Calu3 (cell line): ENCODE measurements at regions not wholly inside any gene's neighbourhood (a gene's known extent, or its start where the extent isn't known, plus 50 kb on each side); places are given as distances from the start of the nearest gene placed in this dataset.

Source experiments
- BruUV-seq: library from RNA; stranded (reverse); fragments of 400-500 nt; replicated peaks from 2 replicates; lab custom pipeline; 2021; lab: Mats Ljungman, UMichigan
- CTCF ChIA-PET: fragments of 300-600 bp; sonication (Branson Sonifier 250); formaldehyde crosslinking; loops from one replicate; lab custom pipeline; 2022; ENCODE audit warnings: antibody characterized with exemption; lab: Charles Lee
- DNase-seq: peaks from one replicate; pipeline ENCODE4 v3.0.0; 2022
- H3K27ac Mint-ChIP-seq: one replicate; pipeline ENCODE4 v1.8.0; 2022; ENCODE audit warnings: mixed read lengths; ENCODE audit not compliant: unreplicated experiment
- H3K27me3 Mint-ChIP-seq: one replicate; pipeline ENCODE4 v1.8.0; 2022; ENCODE audit warnings: mixed read lengths; ENCODE audit not compliant: unreplicated experiment
- H3K36me3 Mint-ChIP-seq: one replicate; pipeline ENCODE4 v1.8.0; 2022; ENCODE audit warnings: mild to moderate bottlenecking, moderate library complexity, mixed read lengths; ENCODE audit not compliant: insufficient read depth, unreplicated experiment
- H3K4me1 Mint-ChIP-seq: one replicate; pipeline ENCODE4 v1.8.0; 2022; ENCODE audit warnings: mild to moderate bottlenecking, low read depth, mixed read lengths; ENCODE audit not compliant: unreplicated experiment
- H3K4me3 Mint-ChIP-seq: one replicate; pipeline ENCODE4 v1.8.0; 2022; ENCODE audit warnings: mild to moderate bottlenecking, low read depth, moderate library complexity, mixed read lengths; ENCODE audit not compliant: unreplicated experiment
- H3K9me3 Mint-ChIP-seq: one replicate; pipeline ENCODE4 v1.8.0; 2022; ENCODE audit warnings: low read depth, mixed read lengths; ENCODE audit not compliant: unreplicated experiment
- intact Hi-C: fragments of 100-400 bp; cut with micrococcal nuclease; formaldehyde crosslinking; loops from one replicate; pipeline ENCODE4 v1.10.0; 2022; ENCODE audit not compliant: unreplicated experiment
- TF ChIP-seq, protein P1 (sequence below): fragments of 200-600 bp; IDR thresholded peaks from one replicate; pipeline ENCODE4 v1.8.0; 2022; ENCODE audit warnings: antibody characterized with exemption; ENCODE audit not compliant: unreplicated experiment

DNA sequence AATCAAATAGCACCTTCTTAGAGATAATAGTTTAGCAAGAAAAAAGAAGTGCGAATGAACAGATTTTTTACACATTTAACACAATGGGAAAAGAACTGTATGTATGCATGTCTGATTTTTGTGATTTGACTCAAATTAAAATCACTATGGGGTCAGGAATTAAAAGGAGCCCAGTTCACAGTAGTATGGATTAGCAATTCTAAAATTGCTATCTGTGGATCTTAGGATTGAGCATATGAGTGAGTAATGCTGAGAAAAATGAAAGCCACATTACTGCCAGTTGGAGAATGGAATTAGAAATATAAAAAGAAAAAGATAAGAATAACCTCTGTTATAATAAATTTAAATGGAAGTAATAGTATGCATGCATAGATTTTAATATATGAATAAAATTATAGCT is 386.8 kb upstream of the PLSCR5 start:
- Mint-ChIP-seq H3K4me1 (no peaks in the 10 kb centered on the region), H3K4me3 (no peak overlapping the region), H3K27me3 (no peaks in the 10 kb centered on the region), H3K9me3 (no peaks in the 10 kb centered on the region), H3K27ac (no peak overlapping the region), H3K36me3 (no peaks in the 10 kb centered on the region)
- DNase-seq: no peak
- CTCF ChIA-PET: no interaction called here
- TF ChIP-seq, protein P1, sequence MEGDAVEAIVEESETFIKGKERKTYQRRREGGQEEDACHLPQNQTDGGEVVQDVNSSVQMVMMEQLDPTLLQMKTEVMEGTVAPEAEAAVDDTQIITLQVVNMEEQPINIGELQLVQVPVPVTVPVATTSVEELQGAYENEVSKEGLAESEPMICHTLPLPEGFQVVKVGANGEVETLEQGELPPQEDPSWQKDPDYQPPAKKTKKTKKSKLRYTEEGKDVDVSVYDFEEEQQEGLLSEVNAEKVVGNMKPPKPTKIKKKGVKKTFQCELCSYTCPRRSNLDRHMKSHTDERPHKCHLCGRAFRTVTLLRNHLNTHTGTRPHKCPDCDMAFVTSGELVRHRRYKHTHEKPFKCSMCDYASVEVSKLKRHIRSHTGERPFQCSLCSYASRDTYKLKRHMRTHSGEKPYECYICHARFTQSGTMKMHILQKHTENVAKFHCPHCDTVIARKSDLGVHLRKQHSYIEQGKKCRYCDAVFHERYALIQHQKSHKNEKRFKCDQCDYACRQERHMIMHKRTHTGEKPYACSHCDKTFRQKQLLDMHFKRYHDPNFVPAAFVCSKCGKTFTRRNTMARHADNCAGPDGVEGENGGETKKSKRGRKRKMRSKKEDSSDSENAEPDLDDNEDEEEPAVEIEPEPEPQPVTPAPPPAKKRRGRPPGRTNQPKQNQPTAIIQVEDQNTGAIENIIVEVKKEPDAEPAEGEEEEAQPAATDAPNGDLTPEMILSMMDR: no peak
- intact Hi-C loops: no loop called here
- no TSS peak for BruUV-seq

DNA sequence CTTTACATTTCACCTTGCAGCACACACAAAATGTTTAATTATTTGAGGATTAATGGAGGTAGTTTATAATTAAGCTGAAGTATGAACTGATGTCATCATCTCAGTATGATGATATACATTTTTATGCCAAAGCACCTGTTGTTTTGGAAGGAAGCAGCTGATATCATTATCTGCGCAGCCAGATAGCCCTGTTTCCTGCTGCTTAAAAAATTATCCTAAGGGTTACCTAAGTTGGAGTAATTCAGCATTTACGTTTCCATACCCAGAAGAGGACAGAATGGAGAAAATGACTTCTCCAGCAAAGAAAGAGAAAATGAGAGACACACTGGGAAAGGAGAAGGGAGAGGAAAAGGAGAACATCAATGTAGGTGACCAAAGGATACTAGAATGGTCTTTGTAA is 370.3 kb upstream of the PLSCR5 start:
- no peak for DNase-seq
- BruUV-seq: no TSS peak
- H3K27me3 Mint-ChIP-seq: no peaks in the 10 kb centered on the region
- CTCF ChIA-PET: no interaction called here
- peaks cover 2% of the 10 kb centered on the region for H3K9me3 Mint-ChIP-seq
- TF ChIP-seq, protein P1: no peak
- H3K4me3 Mint-ChIP-seq: no peak overlapping the region
- no peak overlapping the region for H3K27ac Mint-ChIP-seq
- no peaks in the 10 kb centered on the region for H3K4me1 Mint-ChIP-seq
- intact Hi-C loops: no loop called here
- H3K36me3 Mint-ChIP-seq: no peaks in the 10 kb centered on the region

DNA sequence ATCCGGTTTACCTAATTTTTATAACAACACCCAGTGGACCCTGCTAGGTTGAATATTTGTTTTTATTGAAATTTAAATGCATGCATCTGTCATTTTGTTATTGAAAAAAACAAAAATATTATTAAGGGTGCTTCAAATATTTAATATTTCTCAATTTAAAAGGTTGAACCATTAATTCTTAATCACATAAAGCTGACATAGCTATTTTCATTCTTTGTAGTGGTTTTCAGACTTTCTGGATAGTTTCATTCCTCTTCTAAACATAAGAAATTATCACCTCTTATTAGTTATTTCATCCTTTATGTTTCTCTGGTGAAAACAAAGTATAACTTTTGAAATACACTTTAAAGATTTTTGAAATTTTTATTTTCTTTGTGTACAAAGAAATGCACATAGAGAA is 369.9 kb upstream of the PLSCR5 start:
- no TSS peak for BruUV-seq
- H3K36me3 Mint-ChIP-seq: no peaks in the 10 kb centered on the region
- TF ChIP-seq, protein P1: no peak
- H3K27me3 Mint-ChIP-seq: no peaks in the 10 kb centered on the region
- no peak overlapping the region for H3K27ac Mint-ChIP-seq
- H3K4me3 Mint-ChIP-seq: no peak overlapping the region
- peaks cover 2% of the 10 kb centered on the region for H3K9me3 Mint-ChIP-seq
- CTCF ChIA-PET: interaction anchor here (0.9 kb wide), 1 partner anchor 9 kb away, joined by 3 read pairs; no protein-coding TSS in a partner anchor
- no peaks in the 10 kb centered on the region for H3K4me1 Mint-ChIP-seq
- intact Hi-C loops: no loop called here
- no peak for DNase-seq

DNA sequence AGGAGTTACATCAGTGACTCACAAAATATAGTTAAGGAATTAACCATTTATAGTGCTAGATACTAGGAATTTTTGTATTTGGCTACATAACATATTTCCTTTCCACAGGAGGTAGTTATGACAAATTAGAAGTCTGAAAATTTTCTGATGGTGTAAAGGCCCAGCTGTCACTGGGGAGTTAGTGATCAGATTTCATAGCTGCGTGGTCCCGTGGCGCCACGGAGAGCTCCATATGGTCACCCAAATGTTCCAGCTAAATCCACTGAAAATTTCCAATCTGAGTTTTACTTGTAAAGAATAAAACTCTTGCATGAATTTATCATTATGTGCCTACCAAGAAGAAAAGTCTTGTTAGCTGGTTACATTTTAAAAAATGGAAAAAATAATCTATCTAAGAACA is 368.9 kb upstream of the PLSCR5 start:
- BruUV-seq: no TSS peak
- Mint-ChIP-seq H3K36me3 (no peaks in the 10 kb centered on the region), H3K9me3 (peaks cover 2% of the 10 kb centered on the region), H3K4me1 (no peaks in the 10 kb centered on the region), H3K27ac (no peak overlapping the region), H3K27me3 (no peaks in the 10 kb centered on the region), H3K4me3 (no peak overlapping the region)
- intact Hi-C loops: no loop called here
- TF ChIP-seq, protein P1: no peak
- DNase-seq: no peak
- CTCF ChIA-PET: no interaction called here
